ENCODE measurements at regions not wholly inside any gene's neighbourhood (a gene's known extent, or its start where the extent isn't known, plus 50 kb on each side); places are given as distances from the start of the nearest gene placed in this dataset.

GRCh38 chr10:78520737-78521430, 487.2 kb downstream of the RPS24 start:
- H3K36me3 ChIP-seq (ENCODE audit: control insufficient read depth, insufficient read depth, low read length) = no peaks in the 10 kb centered on the region
- H3K4me3 ChIP-seq (ENCODE audit: low read depth, low read length) = no peak overlapping the region
- TF ChIP-seq, protein P1, sequence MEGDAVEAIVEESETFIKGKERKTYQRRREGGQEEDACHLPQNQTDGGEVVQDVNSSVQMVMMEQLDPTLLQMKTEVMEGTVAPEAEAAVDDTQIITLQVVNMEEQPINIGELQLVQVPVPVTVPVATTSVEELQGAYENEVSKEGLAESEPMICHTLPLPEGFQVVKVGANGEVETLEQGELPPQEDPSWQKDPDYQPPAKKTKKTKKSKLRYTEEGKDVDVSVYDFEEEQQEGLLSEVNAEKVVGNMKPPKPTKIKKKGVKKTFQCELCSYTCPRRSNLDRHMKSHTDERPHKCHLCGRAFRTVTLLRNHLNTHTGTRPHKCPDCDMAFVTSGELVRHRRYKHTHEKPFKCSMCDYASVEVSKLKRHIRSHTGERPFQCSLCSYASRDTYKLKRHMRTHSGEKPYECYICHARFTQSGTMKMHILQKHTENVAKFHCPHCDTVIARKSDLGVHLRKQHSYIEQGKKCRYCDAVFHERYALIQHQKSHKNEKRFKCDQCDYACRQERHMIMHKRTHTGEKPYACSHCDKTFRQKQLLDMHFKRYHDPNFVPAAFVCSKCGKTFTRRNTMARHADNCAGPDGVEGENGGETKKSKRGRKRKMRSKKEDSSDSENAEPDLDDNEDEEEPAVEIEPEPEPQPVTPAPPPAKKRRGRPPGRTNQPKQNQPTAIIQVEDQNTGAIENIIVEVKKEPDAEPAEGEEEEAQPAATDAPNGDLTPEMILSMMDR (IDR thresholded peaks at IDR 0.05; ENCODE audit: insufficient read depth, low read length, poor library complexity, severe bottlenecking) = peak; percentile 50
- no peaks in the 10 kb centered on the region for H3K27me3 ChIP-seq (ENCODE audit: control insufficient read depth, insufficient read depth, low read length)
- DNase-seq (ENCODE audit: low read depth) = peak; percentile 58

- no peaks in the 10 kb centered on the region for H3K36me3 ChIP-seq (ENCODE audit: control insufficient read depth, insufficient read depth, low read length)
- TF ChIP-seq, protein P1 (IDR thresholded peaks at IDR 0.05; ENCODE audit: insufficient read depth, low read length, poor library complexity, severe bottlenecking) = no peak
- no peak overlapping the region for H3K4me3 ChIP-seq (ENCODE audit: low read depth, low read length)
- no peak for DNase-seq (ENCODE audit: low read depth)
- no peaks in the 10 kb centered on the region for H3K27me3 ChIP-seq (ENCODE audit: control insufficient read depth, insufficient read depth, low read length)
These were observed 489.8 kb downstream of the RPS24 start for GRCh38 chr10:78523453-78523852.

DNA sequence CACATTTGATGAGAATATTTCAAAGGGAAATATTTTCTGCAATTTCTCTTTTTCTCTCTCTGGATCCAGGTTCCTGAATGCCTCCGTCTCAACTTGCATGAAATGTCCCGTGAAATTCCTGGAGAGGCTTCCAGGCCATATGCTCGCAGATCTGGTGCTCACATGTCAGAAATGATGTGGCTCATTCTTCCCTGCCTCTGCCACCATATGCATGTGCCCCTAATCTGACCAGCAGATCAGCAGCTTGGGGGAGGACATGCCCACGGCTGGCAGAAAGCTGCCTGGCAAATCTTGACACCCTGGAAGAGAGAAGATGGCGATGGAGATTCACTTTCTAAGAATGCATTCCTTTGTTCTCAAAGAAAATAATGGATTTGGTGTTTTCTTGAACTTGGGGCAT, 490.7 kb downstream of the RPS24 start:
- Histone ChIP-seq H3K4me3 (ENCODE audit: low read depth, low read length) (no peak overlapping the region), H3K27me3 (ENCODE audit: control insufficient read depth, insufficient read depth, low read length) (no peaks in the 10 kb centered on the region), H3K36me3 (ENCODE audit: control insufficient read depth, insufficient read depth, low read length) (no peaks in the 10 kb centered on the region)
- DNase-seq (ENCODE audit: low read depth) = no peak
- TF ChIP-seq, protein P1 (IDR thresholded peaks at IDR 0.05; ENCODE audit: insufficient read depth, low read length, poor library complexity, severe bottlenecking) = no peak

- no peaks in the 10 kb centered on the region for H3K27me3 ChIP-seq (ENCODE audit: control insufficient read depth, insufficient read depth, low read length)
- DNase-seq (ENCODE audit: low read depth) = no peak
- no peaks in the 10 kb centered on the region for H3K36me3 ChIP-seq (ENCODE audit: control insufficient read depth, insufficient read depth, low read length)
- H3K4me3 ChIP-seq (ENCODE audit: low read depth, low read length) = no peak overlapping the region
- TF ChIP-seq, protein P1 (IDR thresholded peaks at IDR 0.05; ENCODE audit: insufficient read depth, low read length, poor library complexity, severe bottlenecking) = no peak
These were observed 491.3 kb downstream of the RPS24 start for GRCh38 chr10:78524941-78525340.

- no peak for DNase-seq (ENCODE audit: low read depth)
- Histone ChIP-seq H3K36me3 (ENCODE audit: control insufficient read depth, insufficient read depth, low read length) (no peaks in the 10 kb centered on the region), H3K4me3 (ENCODE audit: low read depth, low read length) (no peak overlapping the region), H3K27me3 (ENCODE audit: control insufficient read depth, insufficient read depth, low read length) (no peaks in the 10 kb centered on the region)
- TF ChIP-seq, protein P1 (IDR thresholded peaks at IDR 0.05; ENCODE audit: insufficient read depth, low read length, poor library complexity, severe bottlenecking) = no peak
These were observed 492.7 kb downstream of the RPS24 start for GRCh38 chr10:78526347-78526746.

DNA sequence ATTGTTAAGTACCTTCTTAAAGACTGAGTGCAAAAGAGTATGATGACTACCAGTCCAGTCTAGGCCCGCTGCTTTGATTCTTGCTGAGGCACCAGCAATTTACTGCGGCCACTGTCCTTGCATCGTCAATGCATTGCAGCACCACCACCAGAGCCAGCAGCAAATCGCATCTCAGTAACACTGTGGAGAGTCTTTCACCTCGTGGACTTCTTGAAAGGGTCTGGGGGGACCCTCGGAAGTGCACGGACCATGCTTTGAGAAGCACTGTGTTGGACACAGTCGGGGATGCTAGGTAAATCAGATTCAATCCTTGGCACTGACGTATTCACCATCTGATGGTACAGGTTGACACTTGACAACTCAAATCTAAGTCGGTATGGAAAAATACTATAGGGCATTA, 493.6 kb downstream of the RPS24 start:
- no peak for DNase-seq (ENCODE audit: low read depth)
- TF ChIP-seq, protein P1 (IDR thresholded peaks at IDR 0.05; ENCODE audit: insufficient read depth, low read length, poor library complexity, severe bottlenecking) = no peak
- Histone ChIP-seq H3K36me3 (ENCODE audit: control insufficient read depth, insufficient read depth, low read length) (no peaks in the 10 kb centered on the region), H3K4me3 (ENCODE audit: low read depth, low read length) (no peak overlapping the region), H3K27me3 (ENCODE audit: control insufficient read depth, insufficient read depth, low read length) (no peaks in the 10 kb centered on the region)
